GM21528 (cell line): ENCODE measurements at regions not wholly inside any gene's neighbourhood (a gene's known extent, or its start where the extent isn't known, plus 50 kb on each side); places are given as distances from the start of the nearest gene placed in this dataset.
"Not testable (repeated sequence)": the region's sequence is repeated elsewhere in the genome, so short reads cannot be mapped to it uniquely, and the experiment has no call there.

Source experiments
- ATAC-seq: cut with Tn5 transposase; IDR thresholded peaks from one replicate; pipeline ENCODE4 v1.9.1; 2021; ENCODE audit warnings: mild to moderate bottlenecking, moderate library complexity; ENCODE audit not compliant: unreplicated experiment, low FRiP score

GRCh38 chr12:46711756-46712155 lies 114.0 kb downstream of the SLC38A4 start:
- no peak for ATAC-seq

GRCh38 chr12:46710125-46710743 lies 115.6 kb downstream of the SLC38A4 start:
- ATAC-seq: no peak

GRCh38 chr12:46702581-46703344 lies 123.0 kb downstream of the SLC38A4 start:
- ATAC-seq: no peak

- ATAC-seq: no peak
Observed at GRCh38 chr12:46701356-46701755, 124.4 kb downstream of the SLC38A4 start.

GRCh38 chr12:46699986-46700385 lies 125.8 kb downstream of the SLC38A4 start:
- ATAC-seq: no peak

GRCh38 chr12:46698003-46698402 lies 127.8 kb downstream of the SLC38A4 start:
- ATAC-seq: no peak

- no peak for ATAC-seq
Observed at GRCh38 chr12:46693518-46693917, 132.3 kb downstream of the SLC38A4 start.

GRCh38 chr12:46693034-46693433 lies 132.8 kb downstream of the SLC38A4 start:
- ATAC-seq: no peak

- ATAC-seq: no peak
Observed at GRCh38 chr12:46692606-46693005, 133.2 kb downstream of the SLC38A4 start.

- no peak for ATAC-seq
Observed at GRCh38 chr12:46686267-46686942, 139.4 kb downstream of the SLC38A4 start.

- ATAC-seq: not testable (repeated sequence)
Observed at GRCh38 chr12:46684243-46684642, 141.6 kb downstream of the SLC38A4 start.

GRCh38 chr12:46682148-46682547 lies 143.6 kb downstream of the SLC38A4 start:
- no peak for ATAC-seq

GRCh38 chr12:46680506-46680905 lies 145.3 kb downstream of the SLC38A4 start:
- ATAC-seq: no peak

GRCh38 chr12:46679754-46680153 lies 146.0 kb downstream of the SLC38A4 start:
- ATAC-seq: no peak

- no peak for ATAC-seq
Observed at GRCh38 chr12:46678426-46678825, 147.4 kb downstream of the SLC38A4 start.

GRCh38 chr12:46677749-46678148 lies 148.0 kb downstream of the SLC38A4 start:
- ATAC-seq: no peak

- ATAC-seq: no peak
Observed at GRCh38 chr12:46676797-46677520, 148.8 kb downstream of the SLC38A4 start.

- ATAC-seq: no peak
Observed at GRCh38 chr12:46676396-46676795, 149.4 kb downstream of the SLC38A4 start.

GRCh38 chr12:46675736-46676135 lies 150.1 kb downstream of the SLC38A4 start:
- ATAC-seq: no peak

- ATAC-seq: no peak
Observed at GRCh38 chr12:46674800-46675199, 151.0 kb downstream of the SLC38A4 start.

- ATAC-seq: no peak
Observed at GRCh38 chr12:46674129-46674528, 151.7 kb downstream of the SLC38A4 start.
